HG03439 (cell line): ENCODE measurements at regions not wholly inside any gene's neighbourhood (a gene's known extent, or its start where the extent isn't known, plus 50 kb on each side); places are given as distances from the start of the nearest gene placed in this dataset.

Source experiments
- ATAC-seq: cut with Tn5 transposase; IDR thresholded peaks from one replicate; pipeline ENCODE4 v1.9.1; 2021; ENCODE audit warnings: mild to moderate bottlenecking, moderate library complexity; ENCODE audit not compliant: unreplicated experiment

- ATAC-seq = no peak
Observed at GRCh38 chr12:107318806-107319532, 225.6 kb upstream of the CRY1 start.

- ATAC-seq = no peak
Observed at GRCh38 chr12:107319533-107320032, 226.2 kb upstream of the CRY1 start.

GRCh38 chr12:107320033-107320928 lies 226.9 kb upstream of the CRY1 start:
- no peak for ATAC-seq

GRCh38 chr12:107320929-107321631 lies 227.7 kb upstream of the CRY1 start:
- ATAC-seq = no peak

- ATAC-seq = no peak
Observed at GRCh38 chr12:107322063-107322462, 228.7 kb upstream of the CRY1 start.

GRCh38 chr12:107325075-107325608 lies 231.8 kb upstream of the CRY1 start:
- ATAC-seq = no peak

GRCh38 chr12:107326237-107326636 lies 232.9 kb upstream of the CRY1 start:
- ATAC-seq = no peak

- ATAC-seq = no peak
Observed at GRCh38 chr12:107327651-107328182, 234.4 kb upstream of the CRY1 start.

GRCh38 chr12:107328442-107329133 lies 235.2 kb upstream of the CRY1 start:
- no peak for ATAC-seq

- no peak for ATAC-seq
Observed at GRCh38 chr12:107329569-107330324, 236.4 kb upstream of the CRY1 start.

GRCh38 chr12:107330831-107331431 lies 237.6 kb upstream of the CRY1 start:
- ATAC-seq = no peak

GRCh38 chr12:107331471-107331870 lies 238.1 kb upstream of the CRY1 start:
- no peak for ATAC-seq

GRCh38 chr12:107331912-107332311 lies 238.6 kb upstream of the CRY1 start:
- no peak for ATAC-seq

- no peak for ATAC-seq
Observed at GRCh38 chr12:107332743-107333142, 239.4 kb upstream of the CRY1 start.

- no peak for ATAC-seq
Observed at GRCh38 chr12:107335802-107336570, 242.6 kb upstream of the CRY1 start.

GRCh38 chr12:107336695-107337094 lies 243.3 kb upstream of the CRY1 start:
- ATAC-seq = no peak

GRCh38 chr12:107337346-107338095 lies 244.2 kb upstream of the CRY1 start:
- ATAC-seq = no peak

GRCh38 chr12:107339487-107339886 lies 246.1 kb upstream of the CRY1 start:
- ATAC-seq = no peak
